Fibroblast of lung (primary cell): ENCODE measurements at regions not wholly inside any gene's neighbourhood (a gene's known extent, or its start where the extent isn't known, plus 50 kb on each side); places are given as distances from the start of the nearest gene placed in this dataset.

Experiments used
- DNase-seq, 2 donors: peaks; one replicate each; pipeline versions ENCODE4 v3.0.0 to v3.0.0-alpha.2; 2010; ENCODE audit warnings: low read depth in 2 of 2
- H2AFZ ChIP-seq: 2 replicates; pipeline ENCODE4 v1.5.1; 2012; ENCODE audit warnings: low read length, control low read depth, inconsistent platforms
- H3K27ac ChIP-seq: 2 replicates; pipeline ENCODE4 v1.5.1; 2011; ENCODE audit warnings: low read length, control low read depth; ENCODE audit not compliant: insufficient read depth
- H3K27me3 ChIP-seq: 2 replicates; pipeline ENCODE4 v1.5.1; 2011; ENCODE audit warnings: mild to moderate bottlenecking, low read length; ENCODE audit not compliant: control insufficient read depth, insufficient read depth
- H3K36me3 ChIP-seq: 2 replicates; pipeline ENCODE4 v1.5.1; 2011; ENCODE audit warnings: low read length; ENCODE audit not compliant: control insufficient read depth, insufficient read depth
- H3K4me1 ChIP-seq: 2 replicates; pipeline ENCODE4 v1.5.1; 2011; ENCODE audit warnings: low read length; ENCODE audit not compliant: control insufficient read depth, insufficient read depth; ENCODE audit errors: extremely low read depth
- H3K4me2 ChIP-seq: 2 replicates; pipeline ENCODE4 v1.5.1; 2011; ENCODE audit warnings: low read length, control low read depth; ENCODE audit not compliant: insufficient read depth; ENCODE audit errors: extremely low read depth
- H3K4me3 ChIP-seq, 4 experiments: fragments of 200-600 bp in 1 of 4; sonication (generic) in 1 of 4; replicated peaks in 1 of 4; 2 replicates each; pipeline ENCODE4 v1.5.1; 2011 to 2016; ENCODE audit warnings: low read length in 4 of 4, low read depth in 3 of 4, mild to moderate bottlenecking in 3 of 4, control low read depth in 2 of 4, inconsistent platforms in 1 of 4, mixed read lengths in 1 of 4; ENCODE audit not compliant: insufficient read depth in 1 of 4; ENCODE audit errors: control extremely low read depth in 1 of 4
- H3K79me2 ChIP-seq: 2 replicates; pipeline ENCODE4 v1.5.1; 2012; ENCODE audit warnings: mild to moderate bottlenecking, low read length, inconsistent platforms; ENCODE audit not compliant: control insufficient read depth, insufficient read depth
- H3K9ac ChIP-seq: 2 replicates; pipeline ENCODE4 v1.5.1; 2011; ENCODE audit warnings: mild to moderate bottlenecking, low read length, control low read depth; ENCODE audit not compliant: insufficient read depth
- H3K9me3 ChIP-seq: 2 replicates; pipeline ENCODE4 v1.5.1; 2012; ENCODE audit warnings: low read depth, low read length; ENCODE audit not compliant: control insufficient read depth, insufficient read depth
- H4K20me1 ChIP-seq: 2 replicates; pipeline ENCODE4 v1.5.1; 2011; ENCODE audit warnings: low read length; ENCODE audit not compliant: control insufficient read depth, insufficient read depth; ENCODE audit errors: extremely low read depth
- EZH2 ChIP-seq: IDR thresholded peaks from 2 replicates; pipeline ENCODE4 v1.5.1; 2012; ENCODE audit warnings: low read length, control low read depth, mild to moderate bottlenecking; ENCODE audit errors: missing control alignments
- TF ChIP-seq, protein P1 (sequence below), 2 donors: IDR thresholded peaks in 1 of 2; conservative IDR thresholded peaks in 1 of 2; 1 replicate in 1 of 2; 2 replicates in 1 of 2; pipeline ENCODE4 v1.5.1; 2011 to 2012; ENCODE audit warnings: low read length in 2 of 2, control low read depth in 1 of 2, inconsistent platforms in 1 of 2, low read depth in 1 of 2, mild to moderate bottlenecking in 1 of 2

DNA sequence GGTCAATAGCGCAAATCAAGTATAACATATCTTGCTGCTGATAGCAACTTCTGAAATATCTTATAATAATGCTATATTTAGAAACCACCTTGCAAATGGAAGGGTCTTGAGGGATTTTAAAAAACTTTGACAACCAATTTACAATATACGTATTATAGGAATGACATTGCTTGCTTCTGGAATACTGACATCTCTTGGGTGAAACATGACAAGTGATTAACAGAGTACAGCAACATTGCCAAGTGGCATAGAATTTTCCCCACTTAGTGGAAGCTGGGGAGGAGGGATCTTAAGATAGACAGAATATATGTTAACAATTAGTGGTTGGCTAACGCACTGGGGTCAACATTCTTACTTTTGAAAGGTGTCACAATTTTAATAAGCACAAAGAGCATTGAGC lies 133.6 kb upstream of the TMEFF2 start:
- TF ChIP-seq, protein P1, sequence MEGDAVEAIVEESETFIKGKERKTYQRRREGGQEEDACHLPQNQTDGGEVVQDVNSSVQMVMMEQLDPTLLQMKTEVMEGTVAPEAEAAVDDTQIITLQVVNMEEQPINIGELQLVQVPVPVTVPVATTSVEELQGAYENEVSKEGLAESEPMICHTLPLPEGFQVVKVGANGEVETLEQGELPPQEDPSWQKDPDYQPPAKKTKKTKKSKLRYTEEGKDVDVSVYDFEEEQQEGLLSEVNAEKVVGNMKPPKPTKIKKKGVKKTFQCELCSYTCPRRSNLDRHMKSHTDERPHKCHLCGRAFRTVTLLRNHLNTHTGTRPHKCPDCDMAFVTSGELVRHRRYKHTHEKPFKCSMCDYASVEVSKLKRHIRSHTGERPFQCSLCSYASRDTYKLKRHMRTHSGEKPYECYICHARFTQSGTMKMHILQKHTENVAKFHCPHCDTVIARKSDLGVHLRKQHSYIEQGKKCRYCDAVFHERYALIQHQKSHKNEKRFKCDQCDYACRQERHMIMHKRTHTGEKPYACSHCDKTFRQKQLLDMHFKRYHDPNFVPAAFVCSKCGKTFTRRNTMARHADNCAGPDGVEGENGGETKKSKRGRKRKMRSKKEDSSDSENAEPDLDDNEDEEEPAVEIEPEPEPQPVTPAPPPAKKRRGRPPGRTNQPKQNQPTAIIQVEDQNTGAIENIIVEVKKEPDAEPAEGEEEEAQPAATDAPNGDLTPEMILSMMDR (conservative IDR thresholded peaks at IDR 0.05 in 1 of 2, IDR thresholded peaks at IDR 0.05 in 1 of 2; ENCODE audit: low read depth in 1 of 2, low read length in 2 of 2) = no peak
- no peak for TF ChIP-seq EZH2
- no peaks in the 10 kb centered on the region for H4K20me1 ChIP-seq
- no peaks in the 10 kb centered on the region for H3K36me3 ChIP-seq
- H3K9ac ChIP-seq = no peak overlapping the region
- H3K27ac ChIP-seq = no peak overlapping the region
- no peak overlapping the region for H2AFZ ChIP-seq
- no peaks in the 10 kb centered on the region for H3K4me1 ChIP-seq
- no peaks in the 10 kb centered on the region for H3K79me2 ChIP-seq
- H3K4me3 ChIP-seq = no peak overlapping the region
- no peak overlapping the region for H3K4me2 ChIP-seq
- no peaks in the 10 kb centered on the region for H3K9me3 ChIP-seq
- no peak for DNase-seq
- no peaks in the 10 kb centered on the region for H3K27me3 ChIP-seq

DNA sequence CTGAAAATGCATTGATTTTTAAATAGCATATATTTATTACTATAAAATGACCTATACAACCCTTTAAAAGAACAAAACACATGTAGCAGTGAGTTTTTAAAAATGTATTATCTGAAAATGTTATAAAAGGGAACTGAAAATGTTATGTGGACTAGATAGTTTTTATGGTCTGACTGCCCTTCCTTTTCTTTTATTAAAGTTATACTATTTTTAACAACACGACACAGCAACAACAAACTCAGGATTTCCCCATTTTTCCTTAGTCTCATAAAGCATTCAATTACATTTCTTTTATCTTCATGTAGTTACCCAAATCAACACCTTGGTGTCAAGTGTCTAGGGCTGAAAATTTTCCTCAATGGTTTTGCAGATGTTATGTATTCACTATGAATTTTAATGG lies 132.8 kb upstream of the TMEFF2 start:
- TF ChIP-seq, protein P1 (conservative IDR thresholded peaks at IDR 0.05 in 1 of 2, IDR thresholded peaks at IDR 0.05 in 1 of 2; ENCODE audit: low read depth in 1 of 2, low read length in 2 of 2) = no peak
- TF ChIP-seq EZH2 = no peak

DNA sequence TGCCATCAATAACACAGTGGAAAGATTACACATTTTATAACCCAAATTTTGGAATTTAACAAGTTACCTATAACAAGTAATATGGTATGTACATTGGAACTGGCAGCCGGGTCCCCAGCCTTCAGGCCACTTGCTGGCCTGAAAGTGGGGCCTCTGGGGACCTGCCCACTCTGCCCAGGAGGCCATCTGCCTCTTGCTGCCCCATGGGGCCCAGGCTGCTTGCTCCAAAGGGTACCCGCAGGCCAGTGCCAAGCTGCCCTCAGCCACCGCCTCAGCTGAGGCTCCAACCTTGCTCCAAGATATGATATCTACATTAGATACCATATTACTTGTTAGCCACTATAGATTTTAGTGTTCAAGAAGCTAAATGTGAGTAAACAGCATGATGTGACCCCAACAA lies 120.8 kb upstream of the TMEFF2 start:
- no peaks in the 10 kb centered on the region for H3K4me1 ChIP-seq
- H3K9me3 ChIP-seq = no peaks in the 10 kb centered on the region
- no peak overlapping the region for H3K27ac ChIP-seq
- H3K4me3 ChIP-seq = no peak overlapping the region
- H3K36me3 ChIP-seq = no peaks in the 10 kb centered on the region
- no peaks in the 10 kb centered on the region for H4K20me1 ChIP-seq
- DNase-seq = no peak
- no peak overlapping the region for H3K4me2 ChIP-seq
- no peak overlapping the region for H2AFZ ChIP-seq
- no peaks in the 10 kb centered on the region for H3K79me2 ChIP-seq
- no peaks in the 10 kb centered on the region for H3K27me3 ChIP-seq
- H3K9ac ChIP-seq = no peak overlapping the region
- TF ChIP-seq EZH2 = no peak
- TF ChIP-seq, protein P1 (conservative IDR thresholded peaks at IDR 0.05 in 1 of 2, IDR thresholded peaks at IDR 0.05 in 1 of 2; ENCODE audit: low read depth in 1 of 2, low read length in 2 of 2) = no peak

More for the DNA sequence above, 132.8 kb upstream of the TMEFF2 start:
- Histone ChIP-seq H2AFZ (no peak overlapping the region), H4K20me1 (no peaks in the 10 kb centered on the region), H3K4me2 (no peak overlapping the region), H3K79me2 (no peaks in the 10 kb centered on the region), H3K27ac (no peak overlapping the region), H3K9me3 (no peaks in the 10 kb centered on the region), H3K9ac (no peak overlapping the region), H3K27me3 (no peaks in the 10 kb centered on the region), H3K4me3 (no peak overlapping the region), H3K36me3 (no peaks in the 10 kb centered on the region), H3K4me1 (no peaks in the 10 kb centered on the region)
- no peak for DNase-seq
